ENCODE measurements at regions not wholly inside any gene's neighbourhood (a gene's known extent, or its start where the extent isn't known, plus 50 kb on each side); places are given as distances from the start of the nearest gene placed in this dataset.

GRCh38 chr5:131081374-131081773 is 83.7 kb downstream of the HINT1 start:
- Histone ChIP-seq H3K4ac (replicated peaks; ENCODE audit: insufficient read length, low read depth, low read length) (no peak overlapping the region), H2BK12ac (ENCODE audit: low read depth, low read length) (no peak overlapping the region), H3K4me3 (ENCODE audit: extremely low read depth in 1 of 4, insufficient read depth in 2 of 4, low read depth in 3 of 4, low read length in 4 of 4) (no peak overlapping the region), H2BK15ac (ENCODE audit: low read length) (no peak overlapping the region), H3K9ac (replicated peaks in 1 of 4; ENCODE audit: extremely low read depth in 1 of 4, low read depth in 3 of 4, low read length in 3 of 4) (no peak overlapping the region), H2BK20ac (ENCODE audit: low read length) (no peak overlapping the region), H3K27ac (ENCODE audit: low read depth, low read length) (no peak overlapping the region), H3K23me2 (ENCODE audit: low read depth, low read length) (no peaks in the 10 kb centered on the region), H4K5ac (ENCODE audit: insufficient read length, low read depth, low read length) (no peak overlapping the region), H2AFZ (ENCODE audit: low read length) (no peak overlapping the region), H2BK5ac (ENCODE audit: low read depth, low read length) (no peak overlapping the region), H3K4me1 (replicated peaks in 1 of 4; ENCODE audit: control insufficient read depth in 3 of 4, insufficient read depth in 4 of 4, low read length in 3 of 4) (no peaks in the 10 kb centered on the region), H3K18ac (ENCODE audit: extremely low read depth, low read length) (no peak overlapping the region), H4K20me1 (replicated peaks in 1 of 2; ENCODE audit: control insufficient read depth in 1 of 2, insufficient read depth in 2 of 2, low read length in 2 of 2) (no peaks in the 10 kb centered on the region), H3K79me2 (ENCODE audit: control insufficient read depth in 1 of 2, insufficient read depth in 2 of 2, low read length in 2 of 2) (no peaks in the 10 kb centered on the region), H3K56ac (replicated peaks; ENCODE audit: insufficient read length, low read depth, low read length) (no peak overlapping the region), H3K36me3 (ENCODE audit: control insufficient read depth in 2 of 4, insufficient read depth in 4 of 4, low read length in 3 of 4) (no peaks in the 10 kb centered on the region), H4K91ac (replicated peaks; ENCODE audit: insufficient read length, low read length) (no peak overlapping the region), H4K8ac (ENCODE audit: extremely low read depth, insufficient read depth, low read length) (no peak overlapping the region), H3K9me3 (ENCODE audit: insufficient read depth in 2 of 2, low read depth in 1 of 2, low read length in 1 of 2) (peaks cover 0 to under 1% of the 10 kb centered on the region in 2 experiments; a peak in 1 of 4 replicates), H2BK120ac (replicated peaks; ENCODE audit: low read depth, low read length) (no peak overlapping the region), H3K4me2 (ENCODE audit: insufficient read depth in 1 of 2, low read depth in 2 of 2, low read length in 2 of 2) (no peak overlapping the region), H2AK5ac (ENCODE audit: low read depth, low read length) (no peak overlapping the region), H3K27me3 (replicated peaks in 1 of 4; ENCODE audit: control insufficient read depth in 3 of 4, extremely low read depth in 1 of 4, insufficient read depth in 3 of 4, low read length in 3 of 4) (no peaks in the 10 kb centered on the region), H3K79me1 (ENCODE audit: low read depth, low read length) (no peaks in the 10 kb centered on the region), H3K23ac (ENCODE audit: insufficient read length) (no peak overlapping the region), H3K14ac (ENCODE audit: insufficient read length) (no peak overlapping the region)
- FAIRE-seq = no peak
- ChIA-PET POLR2A (ENCODE audit: partially characterized antibody) (no interaction called here), CTCF (ENCODE audit: partially characterized antibody) (no interaction called here)
- DNase-seq (ENCODE audit: low read depth in 1 of 2, low spot score in 2 of 2) = no peak
- 87% methylated on average over 3 of the region's 3 CpGs; no CpG with 5 or more reads in 1 of the 2 experiments for WGBS, 2 experiments (ENCODE audit: extremely low coverage in 1 of 2, insufficient coverage in 1 of 2, insufficient read length in 1 of 2, insufficient replicate concordance in 2 of 2, low coverage in 1 of 2, low lambda C conversion rate in 2 of 2, missing lambda C conversion rate in 1 of 2)
- TF ChIP-seq TBP (IDR thresholded peaks at IDR 0.05; ENCODE audit: low read depth, low read length) (no peak), RBBP5 (IDR thresholded peaks at IDR 0.05; ENCODE audit: borderline replicate concordance, low read depth, low read length) (no peak), GTF2F1 (IDR thresholded peaks at IDR 0.05; ENCODE audit: borderline replicate concordance, low read depth, low read length) (no peak), ZNF274 (IDR thresholded peaks at IDR 0.05; ENCODE audit: borderline replicate concordance, extremely low read depth, low read length) (no peak), BACH1 (IDR thresholded peaks at IDR 0.05; ENCODE audit: low read length) (no peak), SIN3A (conservative IDR thresholded peaks at IDR 0.05 in 1 of 2, IDR thresholded peaks at IDR 0.05 in 1 of 2; ENCODE audit: low read depth in 1 of 2, low read length in 2 of 2) (no peak), SIRT6 (IDR thresholded peaks at IDR 0.05; ENCODE audit: low read length) (no peak), CTBP2 (IDR thresholded peaks at IDR 0.05; ENCODE audit: borderline replicate concordance, insufficient read depth, insufficient read length, low read length) (no peak), HDAC6 (IDR thresholded peaks at IDR 0.05; ENCODE audit: low read depth, low read length) (no peak), CBX5 (IDR thresholded peaks at IDR 0.05; ENCODE audit: low read depth, low read length) (no peak)

All from H1 (cell line).